ENCODE measurements at regions not wholly inside any gene's neighbourhood (a gene's known extent, or its start where the extent isn't known, plus 50 kb on each side); places are given as distances from the start of the nearest gene placed in this dataset.

- DNase-seq = no peak
Measured at GRCh38 chr4:152269448-152270191, 266.3 kb downstream of the FBXW7 start.

- DNase-seq = no peak
Measured at GRCh38 chr4:152267811-152268210, 268.1 kb downstream of the FBXW7 start.

- DNase-seq = no peak
Measured at GRCh38 chr4:152266831-152267480, 268.9 kb downstream of the FBXW7 start.

- DNase-seq = no peak
Measured at GRCh38 chr4:152265149-152265621, 270.7 kb downstream of the FBXW7 start.

GRCh38 chr4:152264106-152264505 is 271.8 kb downstream of the FBXW7 start:
- DNase-seq = no peak

- DNase-seq = peak in 1 of 3 donors; percentile 20
Measured at GRCh38 chr4:152259866-152260265, 276.0 kb downstream of the FBXW7 start.

- peak in 1 of 3 donors; percentile 16 for DNase-seq
Measured at GRCh38 chr4:152258804-152259708, 276.8 kb downstream of the FBXW7 start.

- no peak for DNase-seq
Measured at GRCh38 chr4:152258391-152258790, 277.5 kb downstream of the FBXW7 start.

- DNase-seq = peak in 1 of 3 donors; percentile 48
Measured at GRCh38 chr4:152257601-152258066, 278.3 kb downstream of the FBXW7 start.

GRCh38 chr4:152256996-152257395 is 278.9 kb downstream of the FBXW7 start:
- DNase-seq = no peak

- DNase-seq = peak in 1 of 3 donors; percentile 2
Measured at GRCh38 chr4:152255437-152255836, 280.5 kb downstream of the FBXW7 start.

GRCh38 chr4:152248347-152248746 is 287.5 kb downstream of the FBXW7 start:
- no peak for DNase-seq

- no peak for DNase-seq
Measured at GRCh38 chr4:152247271-152247975, 288.5 kb downstream of the FBXW7 start.

GRCh38 chr4:152246659-152247058 is 289.2 kb downstream of the FBXW7 start:
- no peak for DNase-seq

GRCh38 chr4:152245680-152246079 is 290.2 kb downstream of the FBXW7 start:
- DNase-seq = no peak

GRCh38 chr4:152244659-152245058 is 291.2 kb downstream of the FBXW7 start:
- no peak for DNase-seq

GRCh38 chr4:152243896-152244595 is 291.8 kb downstream of the FBXW7 start:
- peak in 1 of 3 donors; percentile 26 for DNase-seq

GRCh38 chr4:152243206-152243605 is 292.7 kb downstream of the FBXW7 start:
- no peak for DNase-seq

GRCh38 chr4:152240232-152240631 is 295.7 kb downstream of the FBXW7 start:
- DNase-seq = no peak

GRCh38 chr4:152239216-152239615 is 296.7 kb downstream of the FBXW7 start:
- DNase-seq = no peak

Data from muscle of back (tissue), 3 donors.